ENCODE measurements at regions not wholly inside any gene's neighbourhood (a gene's known extent, or its start where the extent isn't known, plus 50 kb on each side); places are given as distances from the start of the nearest gene placed in this dataset.

GRCh38 chr1:119279456-119280381 lies 88.9 kb upstream of the HAO2 start:
- ChIA-PET CTCF (no interaction called here), POLR2A (no interaction called here)
- no peak for TF ChIP-seq ELF4 (IDR thresholded peaks at IDR 0.05)
- TF ChIP-seq FOXM1 (IDR thresholded peaks at IDR 0.05; ENCODE audit: borderline replicate concordance): no peak
- TF ChIP-seq ARNT (IDR thresholded peaks at IDR 0.05): no peak
- no peak for TF ChIP-seq SP1 (IDR thresholded peaks at IDR 0.05)
- TF ChIP-seq L3MBTL2 (conservative IDR thresholded peaks at IDR 0.05): no peak
- no peak for TF ChIP-seq LEF1 (IDR thresholded peaks at IDR 0.05; ENCODE audit: borderline replicate concordance)
- no peak for TF ChIP-seq BHLHE40 (IDR thresholded peaks at IDR 0.05; ENCODE audit: borderline replicate concordance)
- no peak for TF ChIP-seq HDGF (IDR thresholded peaks at IDR 0.05; ENCODE audit: borderline replicate concordance)
- no peak for TF ChIP-seq PKNOX1 (IDR thresholded peaks at IDR 0.05)
- TF ChIP-seq FOXK2 (IDR thresholded peaks at IDR 0.05): no peak
- no peak for TF ChIP-seq CTBP1 (IDR thresholded peaks at IDR 0.05; ENCODE audit: borderline replicate concordance)
- no peak for TF ChIP-seq NFRKB (IDR thresholded peaks at IDR 0.05)
- TF ChIP-seq SUZ12 (IDR thresholded peaks at IDR 0.05): no peak
- TF ChIP-seq ZNF384 (IDR thresholded peaks at IDR 0.05): no peak
- TF ChIP-seq TARDBP (IDR thresholded peaks at IDR 0.05): no peak
- DNase-seq (ENCODE audit: extremely low spot score): no peak

- no peak for TF ChIP-seq NFRKB (IDR thresholded peaks at IDR 0.05)
- TF ChIP-seq SUZ12 (IDR thresholded peaks at IDR 0.05): no peak
- ChIA-PET CTCF (interaction anchor here (1.6 kb wide), 1 partner anchor 87 kb away, joined by 3 read pairs; no protein-coding TSS in a partner anchor), POLR2A (no interaction called here)
- DNase-seq (ENCODE audit: extremely low spot score): no peak
Observed at GRCh38 chr1:119285482-119285881, 83.1 kb upstream of the HAO2 start.

DNA sequence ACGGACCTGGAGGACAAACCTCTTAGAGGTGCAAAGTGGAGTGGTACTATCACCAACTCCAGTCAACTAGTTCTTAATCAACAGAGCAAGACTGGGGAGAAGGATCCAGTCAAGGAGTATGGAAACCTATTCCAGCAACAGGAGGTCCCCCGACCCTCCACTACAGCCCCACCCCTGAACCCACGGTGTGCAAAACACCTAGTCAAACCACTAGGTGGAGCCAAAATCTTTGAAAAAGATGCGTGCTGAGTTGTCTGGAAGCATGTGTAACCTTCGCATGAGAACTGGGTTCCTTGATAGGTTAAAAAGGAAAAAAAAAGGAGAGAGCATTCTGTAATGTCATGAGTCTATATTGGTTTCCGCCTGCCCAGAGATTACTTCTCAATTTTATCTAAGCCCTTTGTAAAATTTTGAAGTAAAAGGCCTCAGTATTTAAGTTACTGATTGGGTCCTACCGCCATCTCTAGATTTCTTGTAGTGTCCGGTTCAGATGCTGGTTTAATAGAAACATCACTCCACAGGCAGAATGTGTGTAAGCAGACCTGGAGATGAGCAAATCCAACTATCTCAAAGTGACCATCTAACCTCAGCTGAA lies 81.9 kb upstream of the HAO2 start:
- CTCF ChIA-PET: no interaction called here
- POLR2A ChIA-PET: no interaction called here
- DNase-seq (ENCODE audit: extremely low spot score): peak; percentile 76
- no peak for TF ChIP-seq FOXM1 (IDR thresholded peaks at IDR 0.05; ENCODE audit: borderline replicate concordance)
- no peak for TF ChIP-seq HDGF (IDR thresholded peaks at IDR 0.05; ENCODE audit: borderline replicate concordance)
- TF ChIP-seq L3MBTL2 (conservative IDR thresholded peaks at IDR 0.05): peak; percentile 66
- TF ChIP-seq TARDBP (IDR thresholded peaks at IDR 0.05): no peak
- no peak for TF ChIP-seq FOXA1 (IDR thresholded peaks at IDR 0.05)
- TF ChIP-seq PKNOX1 (IDR thresholded peaks at IDR 0.05): no peak

- TF ChIP-seq BHLHE40 (IDR thresholded peaks at IDR 0.05; ENCODE audit: borderline replicate concordance) (no peak), PKNOX1 (IDR thresholded peaks at IDR 0.05) (no peak), ELF4 (IDR thresholded peaks at IDR 0.05) (no peak), CTBP1 (IDR thresholded peaks at IDR 0.05; ENCODE audit: borderline replicate concordance) (no peak), ARNT (IDR thresholded peaks at IDR 0.05) (no peak), NFRKB (IDR thresholded peaks at IDR 0.05) (no peak), FOXK2 (IDR thresholded peaks at IDR 0.05) (no peak), TARDBP (IDR thresholded peaks at IDR 0.05) (no peak), FOXA1 (IDR thresholded peaks at IDR 0.05) (no peak), HDGF (IDR thresholded peaks at IDR 0.05; ENCODE audit: borderline replicate concordance) (no peak), SP1 (IDR thresholded peaks at IDR 0.05) (no peak), SUZ12 (IDR thresholded peaks at IDR 0.05) (no peak), L3MBTL2 (conservative IDR thresholded peaks at IDR 0.05) (no peak), FOXM1 (IDR thresholded peaks at IDR 0.05; ENCODE audit: borderline replicate concordance) (no peak)
- CTCF ChIA-PET: interaction anchor here (1.6 kb wide), 1 partner anchor 78 kb away, joined by 7 read pairs; no protein-coding TSS in a partner anchor
- POLR2A ChIA-PET: no interaction called here
- no peak for DNase-seq (ENCODE audit: extremely low spot score)
Observed at GRCh38 chr1:119288751-119289150, 79.8 kb upstream of the HAO2 start.

DNA sequence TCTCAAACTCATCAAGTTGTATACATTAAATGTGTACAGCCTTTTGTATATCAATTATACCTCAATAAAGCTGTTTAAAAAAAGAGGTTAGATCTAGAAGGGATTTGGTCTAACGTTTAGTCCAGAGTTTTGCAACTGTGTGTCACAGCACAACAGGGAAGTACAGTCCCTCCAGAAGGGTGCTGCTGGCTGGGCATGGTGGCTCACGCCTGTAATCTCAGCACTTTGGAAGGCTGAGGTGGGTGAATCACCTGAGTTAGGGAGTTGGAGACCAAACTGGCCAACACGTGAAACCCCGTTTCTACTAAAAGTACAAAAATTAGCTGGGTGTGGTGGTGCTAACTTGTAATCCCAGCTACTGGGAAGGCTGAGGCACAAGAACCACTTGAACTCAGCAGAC lies 78.3 kb upstream of the HAO2 start:
- ChIA-PET CTCF (no interaction called here), POLR2A (no interaction called here)
- TF ChIP-seq FOXA1 (IDR thresholded peaks at IDR 0.05): no peak
- no peak for TF ChIP-seq LEF1 (IDR thresholded peaks at IDR 0.05; ENCODE audit: borderline replicate concordance)
- no peak for TF ChIP-seq PKNOX1 (IDR thresholded peaks at IDR 0.05)
- DNase-seq (ENCODE audit: extremely low spot score): no peak
